Stimulated activated CD4-positive, alpha-beta T cell treated with anti-CD3 and anti-CD28 coated beads, Interleukin-4, amount 100 ng/mL, for 4 hours (primary cell): ENCODE measurements at regions not wholly inside any gene's neighbourhood (a gene's known extent, or its start where the extent isn't known, plus 50 kb on each side); places are given as distances from the start of the nearest gene placed in this dataset.
"Not testable (repeated sequence)": the region's sequence is repeated elsewhere in the genome, so short reads cannot be mapped to it uniquely, and the experiment has no call there.

Experiments
- DNase-seq, 2 experiments: peaks; one replicate each; pipeline ENCODE4 v3.0.0-alpha.2; 2020

DNA sequence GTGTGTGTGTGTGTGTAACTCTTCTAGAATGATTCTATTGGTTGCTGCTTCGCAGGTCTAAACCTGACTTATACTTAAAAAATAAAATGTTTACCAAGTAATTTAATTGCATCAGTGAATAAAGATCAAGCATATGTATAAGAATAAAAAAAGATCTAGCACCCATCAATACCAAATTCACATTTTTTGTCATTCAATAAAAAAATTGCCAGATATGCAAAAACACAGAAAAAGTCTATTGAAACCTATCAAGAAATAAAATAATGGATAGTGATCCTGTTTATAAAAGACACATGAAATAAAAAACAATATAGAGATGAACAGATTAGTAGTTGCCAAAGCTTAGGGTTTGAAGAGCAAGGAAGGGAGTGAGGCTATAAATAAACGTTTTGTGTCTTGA is 2095.0 kb upstream of the ACO1 start:
- no peak for DNase-seq

DNA sequence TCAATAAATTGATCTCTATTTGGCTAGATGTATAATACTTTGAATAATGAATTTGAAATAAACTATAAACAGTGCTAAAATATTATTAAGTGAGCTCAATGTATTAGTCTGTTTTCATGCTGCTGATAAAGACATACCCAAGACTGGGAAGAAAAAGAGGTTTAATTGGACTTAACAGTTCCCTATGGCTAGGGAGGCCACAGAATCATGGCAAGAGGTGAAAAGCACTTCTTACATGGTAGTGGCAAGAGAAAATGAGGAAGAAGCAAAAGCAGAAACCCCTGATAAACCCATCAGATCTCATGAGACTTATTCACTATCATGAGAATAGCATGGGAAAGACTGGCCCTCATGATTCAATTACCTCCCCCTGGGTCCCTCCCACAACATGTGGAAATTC is 2092.4 kb upstream of the ACO1 start:
- not testable (repeated sequence) for DNase-seq

DNA sequence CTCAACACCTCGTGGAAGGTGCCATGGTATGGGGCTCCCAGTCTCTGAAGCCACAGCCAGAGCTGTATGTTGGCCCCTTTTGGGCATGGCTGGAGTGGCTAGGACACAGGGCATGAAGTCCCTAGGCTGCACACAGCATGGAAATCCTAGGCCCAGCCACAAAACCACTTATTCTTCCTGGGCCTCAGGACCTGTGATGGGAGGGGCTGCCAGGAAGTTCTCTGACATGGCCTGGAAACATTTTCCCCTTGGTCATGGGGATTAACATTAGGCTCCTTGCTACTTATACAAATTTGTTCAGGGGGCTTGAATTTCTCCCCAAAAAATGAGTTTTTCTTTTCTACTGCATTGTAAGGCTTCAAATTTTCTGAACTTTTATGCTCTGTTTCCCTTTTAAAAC is 2091.2 kb upstream of the ACO1 start:
- DNase-seq: no peak

GRCh38 chr9:30299126-30299780 is 2085.2 kb upstream of the ACO1 start:
- DNase-seq: no peak

- no peak for DNase-seq
Observed at GRCh38 chr9:30301271-30301963, 2083.0 kb upstream of the ACO1 start.

GRCh38 chr9:30310711-30311110 is 2073.7 kb upstream of the ACO1 start:
- DNase-seq: no peak

DNA sequence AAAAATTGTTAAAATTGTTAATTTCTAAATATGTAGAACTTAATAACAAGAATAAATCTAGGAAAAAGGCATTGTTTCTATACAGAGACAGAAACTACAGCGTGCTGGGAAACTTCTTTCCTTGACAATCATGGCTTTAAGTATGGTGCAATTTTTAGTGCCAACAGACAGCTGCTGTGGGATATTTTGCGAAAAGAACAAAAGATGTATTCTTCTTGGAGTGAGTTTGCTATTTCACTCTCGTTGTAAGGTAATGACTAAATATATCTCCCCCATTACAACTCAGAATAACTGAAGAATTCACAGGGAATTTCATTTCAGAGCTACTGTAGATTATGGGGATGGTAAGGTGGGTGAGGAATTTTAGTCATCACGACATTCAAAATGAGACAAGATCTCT is 2055.0 kb upstream of the ACO1 start:
- DNase-seq: no peak

GRCh38 chr9:30348904-30349303 is 2035.5 kb upstream of the ACO1 start:
- DNase-seq: no peak

GRCh38 chr9:30349526-30350513 is 2034.6 kb upstream of the ACO1 start:
- DNase-seq: no peak

DNA sequence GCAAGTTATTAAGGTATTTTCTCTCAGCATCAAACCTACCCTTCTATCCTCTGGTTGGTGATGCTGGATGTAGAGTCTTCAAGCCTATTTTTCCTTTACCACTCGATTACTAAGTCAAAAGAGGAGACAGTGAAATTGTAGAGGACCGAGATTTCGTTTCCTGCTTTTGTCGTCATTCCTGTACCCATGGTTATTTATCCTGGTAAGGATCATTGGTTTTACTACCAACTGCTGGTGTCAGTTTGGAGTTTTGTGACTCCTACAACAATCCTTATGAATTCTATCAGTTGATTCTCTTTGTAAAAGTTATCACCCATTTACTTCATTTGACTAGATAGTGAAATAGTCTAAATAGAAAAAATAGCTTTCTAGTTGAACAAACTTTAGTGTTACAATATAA is 2028.2 kb upstream of the ACO1 start:
- DNase-seq: no peak

DNA sequence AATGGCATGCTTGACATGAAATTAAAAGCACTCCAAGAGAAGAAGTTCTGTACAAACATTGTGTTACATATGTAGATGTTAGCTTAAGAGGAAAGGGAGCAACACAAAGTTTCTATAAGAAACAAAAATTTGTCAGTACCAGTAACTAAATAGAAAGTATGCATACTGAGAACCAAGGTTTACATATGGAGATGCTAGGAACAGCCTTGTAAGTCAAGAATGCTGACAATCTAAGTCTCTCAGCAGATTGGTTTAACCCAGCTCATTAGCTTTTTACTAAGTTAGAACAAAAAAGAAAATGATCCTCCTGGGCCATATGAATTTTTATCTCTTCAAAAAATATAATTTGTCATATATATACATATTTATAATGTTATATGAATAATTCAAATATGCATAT is 2022.1 kb upstream of the ACO1 start:
- DNase-seq: no peak

DNA sequence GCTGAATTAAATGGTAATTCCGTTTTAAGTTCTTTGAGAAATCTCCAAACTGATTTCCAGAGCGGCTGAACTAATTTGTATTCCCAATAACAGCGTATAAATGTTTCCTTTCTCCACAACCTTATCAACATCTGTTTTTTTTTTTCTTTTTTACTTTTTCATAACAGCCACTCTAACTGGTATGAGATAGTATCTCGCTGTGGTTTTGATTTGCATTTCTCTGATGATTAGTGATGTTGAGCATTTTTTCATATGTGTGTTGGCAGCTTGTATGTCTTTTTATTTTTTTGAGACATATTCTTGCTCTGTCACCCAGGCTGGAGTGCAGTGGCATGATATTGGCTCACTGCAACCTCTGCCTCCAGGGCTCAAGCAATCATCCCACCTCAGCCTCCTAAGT is 2018.3 kb upstream of the ACO1 start:
- DNase-seq: not testable (repeated sequence)

DNA sequence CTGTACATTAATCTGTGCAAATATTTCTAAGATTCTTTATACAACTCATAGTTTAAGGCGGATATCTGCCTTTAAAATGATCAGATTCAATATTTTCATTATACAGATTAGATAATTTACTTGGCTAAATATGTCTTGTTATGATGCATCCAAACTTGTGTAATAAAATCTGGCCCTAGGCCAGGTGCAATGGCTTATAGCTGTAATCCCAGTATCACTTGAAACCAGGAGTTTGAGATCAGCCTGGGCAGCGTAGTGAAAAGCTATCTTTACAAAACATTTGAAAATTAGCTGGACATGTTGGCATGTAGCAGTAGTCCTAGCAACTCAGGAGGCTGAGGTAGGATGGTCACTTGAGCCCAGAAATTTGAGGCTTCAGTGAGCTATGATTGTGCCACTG is 2002.2 kb upstream of the ACO1 start:
- DNase-seq: no peak

DNA sequence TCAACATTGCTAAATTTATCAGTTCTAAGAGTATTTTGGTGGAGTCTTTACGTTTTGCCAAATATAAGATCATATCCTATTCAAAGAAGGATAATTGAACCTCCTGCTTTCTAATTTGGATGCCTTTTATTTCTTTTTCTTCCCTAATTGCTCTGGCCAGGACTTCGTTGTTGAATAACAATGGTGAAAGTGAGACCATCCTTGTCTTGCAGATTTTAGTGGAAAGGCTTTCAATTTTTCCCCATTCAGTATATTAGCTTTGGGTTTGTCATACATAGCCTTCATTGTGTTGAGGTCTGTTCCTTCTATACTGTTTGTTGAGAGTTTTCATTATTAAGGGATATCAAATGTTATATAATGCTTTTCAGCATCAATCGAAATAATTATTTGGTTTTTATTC is 1974.2 kb upstream of the ACO1 start:
- no peak for DNase-seq

- DNase-seq: no peak
Observed at GRCh38 chr9:30411571-30411970, 1972.9 kb upstream of the ACO1 start.

DNA sequence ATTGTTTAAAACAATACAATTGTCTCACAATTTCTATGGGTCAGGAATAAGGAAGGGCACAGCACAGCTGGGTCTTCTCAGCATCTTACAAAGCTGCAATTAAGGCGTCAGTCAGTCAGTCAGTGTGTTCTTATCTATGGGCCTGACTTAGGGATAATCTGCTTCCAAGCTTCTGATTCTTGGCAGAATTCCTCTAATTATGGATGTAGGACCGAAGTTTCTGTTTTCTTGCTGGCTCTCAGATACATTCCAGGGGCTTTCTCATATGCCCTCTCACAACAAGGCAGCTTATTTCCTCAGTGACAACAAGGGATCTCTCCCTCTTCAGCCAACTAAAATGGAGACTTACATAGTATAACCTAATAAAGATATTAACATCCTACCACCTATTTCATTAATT is 1925.3 kb upstream of the ACO1 start:
- DNase-seq: no peak

- DNase-seq: no peak
Observed at GRCh38 chr9:30476826-30477225, 1907.6 kb upstream of the ACO1 start.

GRCh38 chr9:30478684-30479083 is 1905.8 kb upstream of the ACO1 start:
- DNase-seq: no peak

- DNase-seq: no peak
Observed at GRCh38 chr9:30482499-30482898, 1901.9 kb upstream of the ACO1 start.

DNA sequence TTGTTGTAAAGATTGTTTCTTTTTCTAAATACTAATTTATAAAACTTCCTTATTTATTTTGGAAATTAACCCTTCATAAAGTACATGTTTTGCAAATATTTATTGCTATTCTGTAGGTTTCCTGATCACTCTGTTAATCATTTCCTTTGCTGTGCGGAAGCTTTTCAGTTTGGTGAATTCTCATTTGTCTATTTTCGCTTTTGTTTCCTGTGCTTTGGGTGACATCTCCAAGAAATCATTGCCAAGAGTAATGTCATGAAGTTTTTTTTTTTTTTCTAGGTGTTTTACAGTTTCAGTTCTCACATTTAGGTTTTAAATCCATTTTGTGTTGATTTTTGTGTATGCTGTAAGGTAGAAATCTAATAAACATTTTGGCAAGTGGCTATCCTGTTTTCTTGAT is 1899.8 kb upstream of the ACO1 start:
- no peak for DNase-seq

DNA sequence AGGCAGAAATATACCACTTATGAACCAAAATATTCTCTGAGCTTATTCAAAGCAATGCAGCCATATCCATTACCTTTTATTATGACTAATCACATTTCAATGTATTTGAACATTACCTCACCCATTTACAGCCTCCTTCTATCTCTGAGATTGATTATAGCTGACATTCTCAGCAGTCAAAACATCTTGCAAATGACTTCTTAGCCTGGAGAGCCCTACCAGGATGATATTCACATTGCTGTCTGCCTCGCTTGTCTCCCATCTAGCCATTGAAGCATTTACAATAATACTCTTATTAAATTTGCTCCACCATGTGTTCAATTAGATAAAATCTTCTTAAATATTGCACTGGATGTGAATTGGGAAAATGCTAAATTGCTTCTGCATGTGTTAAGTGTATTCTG is 1879.9 kb upstream of the ACO1 start:
- no peak for DNase-seq

GRCh38 chr9:30505311-30505710 is 1879.1 kb upstream of the ACO1 start:
- no peak for DNase-seq

- no peak for DNase-seq
Observed at GRCh38 chr9:30506749-30507148, 1877.7 kb upstream of the ACO1 start.

- DNase-seq: no peak
Observed at GRCh38 chr9:30507166-30507565, 1877.3 kb upstream of the ACO1 start.
